Lung microvascular endothelial cell (primary cell): ENCODE measurements at regions not wholly inside any gene's neighbourhood (a gene's known extent, or its start where the extent isn't known, plus 50 kb on each side); places are given as distances from the start of the nearest gene placed in this dataset.
"Not testable (repeated sequence)": the region's sequence is repeated elsewhere in the genome, so short reads cannot be mapped to it uniquely, and the experiment has no call there.

ENCODE experiments used
- DNase-seq, 2 donors: peaks; one replicate each; pipeline versions ENCODE4 v3.0.0 to v3.0.0-alpha.2; 2010; ENCODE audit warnings: low read depth in 2 of 2

DNA sequence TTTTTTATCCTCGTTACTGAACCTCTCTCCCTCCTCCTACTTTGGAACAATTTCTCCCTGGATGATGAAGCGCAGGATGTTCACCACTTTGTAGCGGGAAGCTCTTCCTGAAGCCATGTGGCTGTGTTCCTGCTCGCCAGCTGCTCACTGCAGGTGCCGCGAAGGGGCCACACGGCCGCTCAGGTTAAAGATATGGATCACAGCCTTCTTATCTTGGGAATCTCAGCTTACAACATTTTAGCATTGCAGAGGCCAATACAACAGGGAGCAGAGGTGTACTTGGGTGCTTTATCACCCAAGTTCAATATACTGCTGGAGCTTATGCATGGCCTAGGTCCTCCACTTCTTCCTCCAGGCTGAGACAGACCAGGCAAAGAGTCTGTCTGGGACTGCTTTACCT, 201.2 kb upstream of the G2E3 start:
- DNase-seq, result no peak

- no peak for DNase-seq
These were observed 196.4 kb upstream of the G2E3 start for GRCh38 chr14:30362369-30363218.

GRCh38 chr14:30363219-30363880, 195.6 kb upstream of the G2E3 start:
- not testable (repeated sequence) for DNase-seq

- no peak for DNase-seq
These were observed 189.3 kb upstream of the G2E3 start for GRCh38 chr14:30369502-30370180.

- DNase-seq, result no peak
These were observed 185.9 kb upstream of the G2E3 start for GRCh38 chr14:30373053-30373452.

DNA sequence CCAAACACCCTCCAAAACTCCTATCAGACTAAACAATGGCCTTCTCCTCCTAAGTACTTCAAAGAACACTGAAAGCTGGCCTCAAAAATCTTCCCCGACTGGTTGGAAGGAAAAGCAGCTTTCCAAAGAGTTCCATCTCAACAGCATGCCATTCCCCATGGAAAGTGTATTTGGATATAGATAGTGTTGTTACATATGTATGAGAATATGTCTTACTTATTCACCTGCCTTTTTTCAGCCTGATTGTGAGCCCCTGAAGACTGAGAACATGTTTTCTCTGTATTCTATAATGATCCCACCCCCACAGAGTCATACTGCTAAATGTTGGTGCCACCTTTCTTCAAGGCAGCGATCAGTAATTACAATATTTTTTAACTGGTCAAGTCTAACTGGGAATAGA, 185.4 kb upstream of the G2E3 start:
- DNase-seq, result no peak

DNA sequence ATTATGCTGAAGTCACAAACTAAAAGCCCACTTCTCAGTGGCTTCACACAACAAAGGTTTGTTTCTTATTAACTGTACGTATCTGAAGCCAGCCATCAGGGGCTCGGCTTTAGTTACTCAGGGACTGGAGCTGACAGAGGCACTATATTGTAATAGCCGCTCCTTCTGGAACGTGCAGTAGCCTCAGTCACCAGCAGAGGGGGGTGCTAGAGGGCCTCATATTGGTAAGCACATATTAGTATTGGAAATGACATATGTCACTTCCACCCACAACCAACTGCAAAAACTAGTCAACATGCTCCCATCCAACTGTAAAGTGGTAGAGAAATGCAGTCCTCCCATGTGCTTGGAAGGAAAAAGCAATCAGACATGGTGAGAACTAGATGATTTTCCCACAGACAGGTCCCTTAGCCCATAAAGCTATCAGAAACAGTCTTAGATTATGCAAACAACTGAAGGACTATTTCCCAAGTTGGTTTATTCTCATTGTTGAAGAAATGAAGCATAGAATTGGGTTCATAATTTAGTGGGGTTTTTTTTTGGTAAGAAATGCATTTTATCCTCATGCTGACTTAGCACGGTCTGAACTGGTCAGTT, 183.6 kb upstream of the G2E3 start:
- DNase-seq, result peak; percentile 63 to 77

DNA sequence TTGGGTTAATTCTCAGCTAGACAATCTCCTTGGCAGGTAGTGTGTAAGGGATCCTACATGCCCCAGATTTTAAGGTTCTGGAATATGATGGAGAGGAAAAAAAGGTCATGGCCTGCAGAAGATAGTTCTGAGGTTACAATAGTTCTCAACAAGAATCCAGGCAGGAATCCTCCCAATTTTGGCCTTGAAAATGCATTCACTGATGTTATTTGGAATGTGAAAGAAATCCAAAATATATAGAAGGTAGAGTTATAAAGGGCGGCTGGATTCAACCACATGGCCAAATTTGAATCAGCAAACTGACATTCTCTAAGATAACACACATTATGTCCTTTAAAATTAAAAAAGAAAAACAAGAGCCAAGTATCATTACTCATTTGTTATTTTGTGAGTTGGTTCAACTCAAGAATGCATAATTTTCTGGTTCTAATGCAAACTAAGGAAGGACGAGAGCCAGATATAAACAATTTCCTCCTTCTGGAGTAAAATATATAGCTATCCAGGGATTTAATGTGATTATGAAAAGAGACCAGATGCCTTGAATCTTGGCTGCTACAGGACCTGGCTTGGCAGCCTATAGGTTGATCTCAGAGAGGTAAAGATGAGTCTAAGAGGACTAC, 177.0 kb upstream of the G2E3 start:
- no peak for DNase-seq

- no peak for DNase-seq
These were observed 173.0 kb upstream of the G2E3 start for GRCh38 chr14:30385925-30386324.

DNA sequence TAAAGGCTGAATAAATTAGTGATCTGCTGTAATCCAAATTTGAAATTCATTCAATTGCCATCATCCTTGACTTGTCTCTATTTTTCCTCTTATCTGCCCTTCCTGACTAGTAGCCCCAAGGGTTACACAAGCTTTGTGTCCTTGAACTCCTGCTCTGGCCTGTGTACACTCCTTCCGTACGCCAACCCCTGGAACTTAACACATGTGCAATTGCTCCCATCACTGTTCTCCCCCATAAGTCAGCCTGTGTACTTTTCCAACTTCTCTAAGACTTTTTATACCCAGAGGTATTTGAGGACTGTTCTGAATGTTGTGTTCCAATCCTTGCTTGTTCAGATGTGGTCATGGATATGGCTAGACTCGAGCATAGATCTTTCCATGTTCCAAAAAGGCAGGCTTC, 171.1 kb upstream of the G2E3 start:
- no peak for DNase-seq

DNA sequence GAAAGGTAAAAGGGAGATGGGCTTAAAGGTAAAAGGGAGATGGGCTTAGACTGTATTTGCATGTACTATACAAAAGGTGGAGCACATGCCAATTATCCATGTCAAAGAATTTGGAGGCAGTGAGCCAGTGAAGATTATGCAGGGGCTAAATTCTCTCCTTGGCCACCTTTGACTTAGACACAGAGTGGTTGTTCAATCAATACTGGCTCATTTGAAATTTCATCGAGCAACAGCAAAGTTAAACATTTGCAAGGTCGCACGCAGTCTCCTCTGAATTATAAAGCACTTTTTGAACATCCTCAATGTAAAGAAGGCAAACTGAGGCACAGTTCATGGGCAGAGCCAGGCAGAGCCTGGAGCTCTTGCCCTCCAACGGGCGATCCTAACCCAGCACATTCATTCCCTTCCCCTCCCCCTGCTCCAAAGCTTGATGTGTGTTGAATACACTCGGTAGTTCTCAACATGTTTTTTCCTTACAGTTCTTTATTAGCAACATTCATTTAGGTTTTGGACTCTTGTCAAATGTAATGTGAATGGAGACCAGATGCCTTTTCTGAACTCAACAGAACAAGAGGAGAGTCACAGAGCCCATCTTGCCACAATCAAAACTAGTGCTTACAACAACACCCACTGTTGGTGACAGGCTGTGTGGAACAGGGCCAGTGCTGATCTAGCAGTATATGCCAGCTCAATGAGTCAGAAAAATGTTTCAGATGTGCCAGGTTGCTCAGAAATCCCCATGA, 169.7 kb upstream of the G2E3 start:
- DNase-seq, result no peak

- no peak for DNase-seq
These were observed 169.0 kb upstream of the G2E3 start for GRCh38 chr14:30389877-30390385.

DNA sequence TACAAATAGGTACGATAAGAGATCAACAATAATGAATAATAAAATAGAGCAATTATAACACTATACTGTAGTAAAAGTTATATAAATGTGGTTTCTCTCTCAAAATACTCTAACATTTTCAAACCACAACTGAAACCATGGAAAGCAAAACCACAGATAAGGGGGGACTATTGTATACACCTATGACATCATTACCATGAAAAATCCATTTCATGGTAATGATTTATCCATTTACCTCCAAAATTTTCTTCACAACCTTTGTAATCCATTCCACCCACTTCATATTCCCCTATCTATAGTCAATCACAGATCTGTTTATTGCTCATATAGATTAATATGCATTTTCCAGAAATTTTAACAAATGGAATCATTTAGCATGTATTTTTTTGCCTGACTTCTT, 163.9 kb upstream of the G2E3 start:
- DNase-seq, result no peak

GRCh38 chr14:30402846-30403245, 156.1 kb upstream of the G2E3 start:
- no peak for DNase-seq

- DNase-seq, result no peak
These were observed 155.2 kb upstream of the G2E3 start for GRCh38 chr14:30403791-30404190.

DNA sequence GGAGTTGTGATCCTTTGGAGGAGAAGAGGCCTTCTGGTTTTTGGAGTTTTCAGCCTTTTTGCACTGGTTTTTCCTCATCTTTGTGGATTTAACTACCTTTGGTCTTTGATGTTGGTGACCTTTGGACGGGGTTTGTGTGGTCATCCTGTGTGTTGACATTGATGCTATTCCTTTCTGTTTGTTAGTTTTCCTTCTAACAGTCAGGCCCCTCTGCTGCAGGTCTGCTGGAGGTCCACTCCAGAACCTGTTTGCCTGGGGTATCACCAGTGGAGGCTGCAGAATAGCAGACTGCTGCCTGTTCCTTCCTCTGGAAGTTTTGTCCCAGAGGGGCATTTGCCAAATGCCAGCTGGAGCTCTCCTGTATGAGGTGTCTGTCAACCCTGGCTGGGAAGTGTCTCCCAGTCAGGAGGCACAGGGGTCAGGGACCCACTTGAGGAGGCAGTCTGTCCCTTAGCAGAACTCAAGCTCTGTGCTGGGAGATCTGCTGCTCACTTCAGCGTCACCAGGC, 149.4 kb upstream of the G2E3 start:
- DNase-seq, result not testable (repeated sequence)

- DNase-seq, result no peak
These were observed 148.0 kb upstream of the G2E3 start for GRCh38 chr14:30410986-30411385.

DNA sequence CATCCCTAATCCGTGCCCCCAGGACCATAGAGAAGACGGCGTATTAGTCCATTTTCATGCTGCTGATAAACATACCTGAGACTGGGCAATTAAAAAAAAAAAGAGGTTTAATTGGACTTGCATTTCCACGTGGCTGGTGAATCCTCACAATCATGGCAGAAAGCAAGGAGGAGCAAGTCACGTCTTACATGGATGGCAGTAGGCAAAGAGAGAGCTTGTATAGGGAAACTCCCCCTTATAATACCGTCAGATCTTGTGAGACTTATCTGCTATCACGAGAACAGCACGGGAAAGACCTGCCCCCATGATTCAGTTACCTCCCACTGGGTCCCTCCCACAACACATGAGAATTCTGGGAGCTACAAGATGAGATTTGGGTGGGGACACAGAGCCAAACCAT, 145.8 kb upstream of the G2E3 start:
- not testable (repeated sequence) for DNase-seq

GRCh38 chr14:30417121-30417520, 141.8 kb upstream of the G2E3 start:
- DNase-seq, result no peak

- no peak for DNase-seq
These were observed 141.0 kb upstream of the G2E3 start for GRCh38 chr14:30417999-30418398.

DNA sequence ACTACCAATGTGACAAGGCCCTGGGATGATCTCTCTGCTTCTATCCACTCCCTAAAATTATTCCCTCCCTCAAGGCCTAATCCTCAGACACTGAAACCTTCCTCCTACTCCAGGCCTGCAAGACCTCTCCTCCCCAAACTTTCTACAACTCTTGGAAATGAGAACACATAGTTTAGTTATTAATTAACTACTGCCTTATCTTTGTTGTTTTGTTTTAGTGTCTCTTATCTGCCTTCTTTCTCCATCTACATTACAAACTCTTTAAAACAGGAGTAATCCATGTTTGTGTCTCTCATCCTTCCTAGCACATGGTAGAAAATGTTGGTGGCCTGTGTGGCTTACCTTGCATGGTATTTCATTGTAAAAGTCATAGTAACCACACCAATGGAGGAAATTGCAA, 139.9 kb upstream of the G2E3 start:
- no peak for DNase-seq
